Activated naive CD8-positive, alpha-beta T cell treated with anti-CD3 and anti-CD28 coated beads, Interleukin-2, amount 50 U/mL, for 24 hours (primary cell): ENCODE measurements at regions not wholly inside any gene's neighbourhood (a gene's known extent, or its start where the extent isn't known, plus 50 kb on each side); places are given as distances from the start of the nearest gene placed in this dataset.
A peak's percentile ranks its signal among the peaks of the same experiment; 100 is the strongest.
"Not testable (repeated sequence)": the region's sequence is repeated elsewhere in the genome, so short reads cannot be mapped to it uniquely, and the experiment has no call there.

Experiments
- ATAC-seq: fragments of 150-1000 bp; cut with Tn5 transposase; one replicate; pipeline ENCODE4 v1.10.0; 2021
- DNase-seq: peaks from one replicate; pipeline ENCODE4 v3.0.0; 2021
- H3K27ac Mint-ChIP-seq: one replicate; pipeline ENCODE4 v1.8.0; 2021; ENCODE audit warnings: mild to moderate bottlenecking, mixed read lengths
- H3K27me3 Mint-ChIP-seq: one replicate; pipeline ENCODE4 v1.8.0; 2021; ENCODE audit warnings: mixed read lengths
- H3K36me3 Mint-ChIP-seq: one replicate; pipeline ENCODE4 v1.8.0; 2021; ENCODE audit warnings: low read depth, mixed read lengths
- H3K4me1 Mint-ChIP-seq: one replicate; pipeline ENCODE4 v1.8.0; 2021; ENCODE audit warnings: mixed read lengths
- H3K4me3 Mint-ChIP-seq: one replicate; pipeline ENCODE4 v1.8.0; 2021; ENCODE audit warnings: mild to moderate bottlenecking, moderate library complexity, mixed read lengths
- H3K9me3 Mint-ChIP-seq: one replicate; pipeline ENCODE4 v1.8.0; 2021; ENCODE audit warnings: mixed read lengths

- not testable (repeated sequence) for ATAC-seq, H3K36me3 Mint-ChIP-seq, H3K9me3 Mint-ChIP-seq, H3K27ac Mint-ChIP-seq, H3K27me3 Mint-ChIP-seq, H3K4me1 Mint-ChIP-seq, H3K4me3 Mint-ChIP-seq, DNase-seq
Observed at GRCh38 chr7:63748571-63749302, 249.9 kb upstream of the ZNF722 start.

- not testable (repeated sequence) for H3K27me3 Mint-ChIP-seq, H3K9me3 Mint-ChIP-seq, H3K4me3 Mint-ChIP-seq, DNase-seq, H3K4me1 Mint-ChIP-seq, ATAC-seq, H3K36me3 Mint-ChIP-seq, H3K27ac Mint-ChIP-seq
Observed at GRCh38 chr7:63752446-63752845, 246.2 kb upstream of the ZNF722 start.

- not testable (repeated sequence) for H3K27ac Mint-ChIP-seq, H3K4me3 Mint-ChIP-seq, H3K9me3 Mint-ChIP-seq, H3K27me3 Mint-ChIP-seq, H3K4me1 Mint-ChIP-seq, H3K36me3 Mint-ChIP-seq, DNase-seq, ATAC-seq
Observed at GRCh38 chr7:63753160-63753559, 245.5 kb upstream of the ZNF722 start.

GRCh38 chr7:63760202-63760601 is 238.4 kb upstream of the ZNF722 start:
- not testable (repeated sequence) for DNase-seq, H3K36me3 Mint-ChIP-seq, H3K4me1 Mint-ChIP-seq, H3K4me3 Mint-ChIP-seq, H3K9me3 Mint-ChIP-seq, H3K27ac Mint-ChIP-seq, H3K27me3 Mint-ChIP-seq, ATAC-seq

GRCh38 chr7:63765541-63765940 is 233.1 kb upstream of the ZNF722 start:
- H3K9me3 Mint-ChIP-seq, H3K36me3 Mint-ChIP-seq, H3K27me3 Mint-ChIP-seq, DNase-seq, ATAC-seq, H3K4me1 Mint-ChIP-seq, H3K4me3 Mint-ChIP-seq, H3K27ac Mint-ChIP-seq: not testable (repeated sequence)

- not testable (repeated sequence) for H3K27me3 Mint-ChIP-seq, ATAC-seq
Observed at GRCh38 chr7:63766197-63766596, 232.5 kb upstream of the ZNF722 start.

GRCh38 chr7:63770162-63770561 is 228.5 kb upstream of the ZNF722 start:
- H3K27me3 Mint-ChIP-seq, H3K9me3 Mint-ChIP-seq, H3K36me3 Mint-ChIP-seq, H3K4me1 Mint-ChIP-seq, H3K4me3 Mint-ChIP-seq, DNase-seq, ATAC-seq, H3K27ac Mint-ChIP-seq: not testable (repeated sequence)

More at GRCh38 chr7:63766197-63766596, 232.5 kb upstream of the ZNF722 start:
- H3K9me3 Mint-ChIP-seq, H3K27ac Mint-ChIP-seq, H3K4me3 Mint-ChIP-seq, DNase-seq, H3K4me1 Mint-ChIP-seq, H3K36me3 Mint-ChIP-seq: not testable (repeated sequence)

- H3K4me1 Mint-ChIP-seq, DNase-seq, H3K36me3 Mint-ChIP-seq: not testable (repeated sequence)
Observed at GRCh38 chr7:63771389-63772085, 227.1 kb upstream of the ZNF722 start.

GRCh38 chr7:63789378-63790176 is 209.1 kb upstream of the ZNF722 start:
- no peak for DNase-seq
- ATAC-seq = peak; percentile 33
- Mint-ChIP-seq H3K4me3 (no peak overlapping the region), H3K9me3 (peaks cover 8% of the 10 kb centered on the region), H3K36me3 (peaks cover 2% of the 10 kb centered on the region), H3K4me1 (no peaks in the 10 kb centered on the region), H3K27me3 (peaks cover 2% of the 10 kb centered on the region), H3K27ac (no peak overlapping the region)

More at GRCh38 chr7:63771389-63772085, 227.1 kb upstream of the ZNF722 start:
- ATAC-seq, H3K9me3 Mint-ChIP-seq, H3K4me3 Mint-ChIP-seq, H3K27ac Mint-ChIP-seq, H3K27me3 Mint-ChIP-seq: not testable (repeated sequence)

GRCh38 chr7:63790177-63790763 is 208.4 kb upstream of the ZNF722 start:
- H3K27ac Mint-ChIP-seq, H3K36me3 Mint-ChIP-seq, DNase-seq, ATAC-seq, H3K9me3 Mint-ChIP-seq, H3K27me3 Mint-ChIP-seq, H3K4me1 Mint-ChIP-seq, H3K4me3 Mint-ChIP-seq: not testable (repeated sequence)
